ENCODE measurements at regions not wholly inside any gene's neighbourhood (a gene's known extent, or its start where the extent isn't known, plus 50 kb on each side); places are given as distances from the start of the nearest gene placed in this dataset.

DNA sequence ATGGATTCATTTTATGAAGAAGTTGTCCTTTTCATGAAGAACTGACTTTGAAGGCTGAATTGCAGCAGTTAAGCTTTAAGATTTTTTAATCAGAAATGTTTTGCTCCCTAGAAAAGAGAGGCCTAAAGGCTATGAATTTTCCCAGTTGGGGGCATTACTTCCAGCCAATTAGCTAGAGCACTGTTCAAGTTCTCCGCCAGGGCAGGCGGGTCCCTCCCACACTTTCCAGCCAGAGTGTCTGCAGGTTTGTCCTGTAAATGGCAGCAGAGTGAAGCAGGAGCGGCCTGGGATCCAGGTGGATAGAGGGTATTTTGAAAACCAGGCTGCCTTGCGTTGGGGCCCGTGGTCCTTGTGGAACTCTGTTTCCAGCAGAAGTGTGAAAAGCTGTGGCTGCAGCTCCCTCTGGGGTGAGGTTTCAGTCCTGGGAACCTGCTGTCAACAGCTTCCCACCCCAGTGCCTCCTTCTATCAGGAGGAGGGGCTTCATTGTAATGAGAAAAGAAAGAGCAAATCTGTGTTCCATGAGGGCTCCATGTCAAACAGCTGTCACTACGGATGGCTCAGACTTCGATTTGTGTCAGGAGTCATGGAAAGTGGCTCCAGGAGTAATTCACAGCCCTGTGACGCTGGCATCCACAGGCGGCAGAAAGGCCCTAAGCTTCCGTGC, 210.7 kb upstream of the TMEM132C start:
- no peak for DNase-seq

DNA sequence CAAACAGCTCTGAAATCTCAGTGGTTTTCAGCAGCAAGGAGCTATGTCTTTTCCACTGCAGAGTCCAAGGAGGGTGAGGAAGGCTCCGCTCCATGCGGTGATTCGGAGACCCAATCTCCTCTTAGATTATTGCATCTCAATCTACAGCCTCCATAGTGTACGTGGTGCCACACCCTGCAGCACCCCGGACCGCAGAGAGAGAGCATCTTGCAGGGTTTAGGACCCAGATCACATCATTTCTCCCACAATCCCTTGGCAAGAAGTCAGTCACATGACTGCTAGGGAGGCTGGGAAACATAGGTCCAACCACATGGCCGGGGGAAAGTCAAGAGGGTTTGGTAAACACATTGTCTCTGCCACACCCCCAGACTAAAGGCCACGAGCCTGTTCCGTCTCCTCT, 209.4 kb upstream of the TMEM132C start:
- no peak for DNase-seq

DNA sequence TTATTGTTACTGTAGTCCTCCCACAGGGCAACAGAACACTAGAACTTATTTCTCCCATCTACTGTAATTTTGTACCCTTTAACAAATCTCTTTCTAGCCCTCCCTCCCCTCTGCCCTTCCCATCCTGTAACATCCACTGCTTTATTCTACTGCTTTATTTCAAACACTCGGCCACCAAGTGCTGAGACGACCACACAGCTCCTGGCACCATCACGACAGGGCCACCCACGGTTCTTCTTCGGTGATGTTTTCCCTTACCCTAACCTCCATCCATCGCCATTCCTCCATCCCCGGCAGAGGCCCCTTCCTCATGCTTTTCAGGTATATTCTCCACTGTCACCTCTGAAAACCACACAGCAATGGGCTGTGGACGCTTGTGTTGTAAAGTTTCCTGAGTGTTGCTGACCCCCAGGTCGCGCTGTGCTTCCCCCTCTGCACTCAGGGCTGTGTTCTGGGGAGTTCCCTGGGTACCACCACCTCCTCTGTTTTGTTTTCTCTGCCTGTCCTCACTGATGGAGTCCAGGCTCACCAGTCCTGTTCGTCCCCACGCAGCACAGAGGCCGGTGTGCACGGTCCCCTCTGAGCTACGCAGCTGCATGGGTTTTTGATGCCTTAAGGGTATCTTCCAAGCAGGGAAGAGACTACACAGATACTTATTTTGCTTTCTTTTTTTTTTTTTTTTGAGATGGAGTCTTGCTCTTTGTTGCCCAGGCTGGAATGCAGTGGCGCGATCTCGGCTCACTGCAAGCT, 207.2 kb upstream of the TMEM132C start:
- DNase-seq = no peak

DNA sequence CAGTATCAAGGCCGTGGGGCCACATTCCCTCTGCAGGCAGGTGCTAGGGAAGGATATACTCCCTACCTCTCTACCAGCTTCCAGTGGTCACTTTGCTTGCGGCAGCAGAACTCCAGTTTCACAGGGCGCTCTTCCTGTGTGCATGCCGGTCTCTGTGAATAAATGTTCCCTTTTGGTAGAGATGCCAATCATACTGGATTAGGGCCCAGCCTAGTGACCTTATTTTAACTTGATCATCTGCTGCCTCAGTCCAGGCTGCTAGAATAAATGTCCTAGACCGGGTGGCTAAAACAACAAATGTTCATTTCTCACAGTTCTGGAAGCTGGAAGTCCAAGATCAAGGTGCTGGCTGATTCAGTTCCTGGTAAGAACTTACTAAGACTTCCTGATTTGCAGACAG, 198.8 kb upstream of the TMEM132C start:
- DNase-seq = no peak

DNA sequence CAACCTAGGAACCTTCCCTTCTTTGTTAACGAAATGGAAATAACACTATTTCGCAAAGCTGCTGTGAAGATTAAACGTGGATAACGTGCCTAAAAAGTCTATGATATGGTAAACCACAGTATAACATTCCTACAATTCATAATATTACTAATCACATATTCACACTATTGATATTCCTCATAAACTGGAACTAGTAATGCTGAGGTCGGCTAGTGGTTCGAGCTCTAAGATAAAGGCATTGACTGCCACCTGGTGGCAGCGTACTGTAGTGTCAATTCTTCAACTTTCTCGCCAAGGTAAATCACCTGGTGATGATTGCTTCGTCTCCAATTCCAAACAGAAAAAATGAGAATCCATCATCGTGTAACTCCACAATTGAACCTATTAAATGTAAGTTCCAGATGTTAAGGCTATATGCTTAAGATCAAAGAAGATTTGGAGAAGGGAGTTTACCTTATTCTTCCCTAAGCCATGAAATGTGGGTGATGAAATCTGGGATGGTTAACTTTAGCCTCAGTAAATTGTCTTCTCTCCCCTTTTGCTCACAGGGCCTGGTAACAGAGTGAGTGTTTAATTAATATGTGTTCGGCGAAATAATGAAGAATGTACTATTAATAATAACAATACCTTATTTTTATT, 197.5 kb upstream of the TMEM132C start:
- DNase-seq = no peak

DNA sequence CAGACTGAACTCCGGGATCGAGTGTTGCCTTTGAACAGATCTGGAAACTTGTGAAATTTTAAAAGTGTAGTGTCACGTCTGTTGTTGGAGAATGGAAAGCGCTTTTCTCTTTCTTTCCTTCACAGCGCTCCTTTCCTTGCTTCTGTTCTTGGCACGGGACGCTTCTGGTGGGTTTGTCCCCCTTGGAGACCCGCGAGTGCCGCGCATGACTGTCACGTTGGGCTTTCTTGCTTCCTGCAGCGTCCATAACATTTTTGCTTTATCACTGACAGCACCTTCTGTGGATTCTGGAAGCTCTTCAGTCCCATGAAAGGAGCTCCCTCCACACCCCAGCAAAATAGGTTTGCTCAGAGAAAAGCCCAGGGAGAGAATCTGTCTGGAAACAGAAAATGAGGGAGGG, 193.0 kb upstream of the TMEM132C start:
- no peak for DNase-seq

DNA sequence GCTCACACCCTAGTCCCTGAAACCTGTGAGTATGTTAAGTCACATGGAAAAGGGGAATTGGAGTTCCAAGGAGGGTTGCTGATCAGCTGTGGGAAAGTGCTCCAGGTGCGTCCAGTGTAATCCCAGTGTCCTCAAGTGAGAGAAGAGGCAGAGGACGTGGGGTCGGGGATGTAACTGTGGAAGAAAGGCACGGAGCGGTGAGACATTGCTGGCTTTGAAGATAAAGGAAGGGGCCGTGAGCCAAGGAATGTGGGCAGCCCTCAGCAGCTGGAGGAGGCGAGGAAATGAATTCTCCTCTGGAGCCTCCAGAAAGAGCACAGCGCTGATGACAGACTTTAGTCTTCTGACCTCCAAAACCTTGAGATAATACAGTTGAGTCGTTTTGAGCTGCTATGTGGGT, 191.6 kb upstream of the TMEM132C start:
- no peak for DNase-seq

DNA sequence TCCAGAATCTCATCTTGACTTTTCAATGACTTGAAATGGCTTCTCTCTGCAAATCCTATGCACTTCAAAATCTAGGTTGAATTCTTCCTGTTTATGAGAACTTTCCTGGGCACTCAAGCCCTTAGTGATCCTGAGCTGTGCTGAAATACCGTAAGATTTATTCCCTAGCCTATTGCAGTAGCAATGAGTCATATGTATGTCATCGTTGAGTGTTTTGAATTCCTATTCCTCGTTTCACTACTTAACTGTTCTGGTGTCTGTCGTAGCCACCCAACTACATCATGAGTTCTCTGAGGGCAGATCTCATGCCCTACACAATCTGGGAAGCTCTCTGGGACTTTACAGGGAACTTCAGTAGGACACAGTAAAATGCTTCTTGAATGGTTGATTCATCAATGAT, 190.8 kb upstream of the TMEM132C start:
- no peak for DNase-seq

DNA sequence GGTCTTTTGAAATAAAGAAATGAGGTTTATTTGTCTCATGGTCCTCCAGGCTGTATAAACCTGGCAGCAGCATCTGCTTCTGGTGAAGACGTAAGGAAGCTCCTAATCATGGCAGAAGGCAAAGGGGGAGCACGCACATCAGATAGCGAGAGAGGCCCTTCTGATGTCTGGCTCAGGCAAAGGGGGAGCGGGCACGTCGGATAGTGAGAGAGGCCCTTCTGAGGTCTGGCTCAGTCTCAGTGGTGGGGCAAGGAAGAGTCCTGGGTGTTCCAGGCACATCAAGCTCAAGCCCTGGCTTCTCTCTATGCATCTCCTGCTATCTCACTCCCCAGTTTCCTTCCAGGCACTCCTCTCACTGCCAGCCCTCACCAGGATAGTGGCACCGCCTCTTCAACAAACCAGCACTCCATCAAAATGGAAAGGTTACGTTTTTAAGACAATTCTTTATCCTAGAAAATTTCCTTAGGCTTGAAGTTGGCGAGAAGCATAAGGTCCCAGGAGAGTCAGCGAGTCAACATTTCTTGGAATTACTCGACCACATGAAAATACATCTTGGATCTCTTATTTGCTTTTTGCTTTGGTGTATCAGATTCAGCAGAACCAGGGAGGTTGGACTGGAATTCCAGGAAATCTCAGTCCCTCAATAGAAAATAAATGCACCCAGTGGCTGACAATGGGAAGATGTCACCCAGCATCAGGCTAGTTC, 189.6 kb upstream of the TMEM132C start:
- DNase-seq = no peak

DNA sequence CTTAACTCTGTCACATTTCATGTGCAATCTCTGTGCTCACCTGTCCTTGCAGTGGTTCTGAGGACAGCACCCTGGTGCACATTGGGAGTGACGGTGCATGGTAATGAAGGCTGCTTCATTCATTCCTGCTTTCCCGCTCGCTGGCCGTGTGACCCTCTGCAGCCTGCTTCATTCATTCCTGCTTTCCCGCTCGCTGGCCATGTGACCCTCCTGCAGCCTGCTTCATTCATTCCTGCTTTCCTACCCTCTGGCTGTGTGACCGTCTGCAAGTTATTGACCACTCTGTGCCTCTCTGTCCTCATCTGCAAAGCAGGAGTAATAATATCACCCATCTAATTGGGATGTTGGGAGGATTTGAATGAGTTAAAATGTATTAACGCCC, 189.1 kb upstream of the TMEM132C start:
- DNase-seq = no peak

DNA sequence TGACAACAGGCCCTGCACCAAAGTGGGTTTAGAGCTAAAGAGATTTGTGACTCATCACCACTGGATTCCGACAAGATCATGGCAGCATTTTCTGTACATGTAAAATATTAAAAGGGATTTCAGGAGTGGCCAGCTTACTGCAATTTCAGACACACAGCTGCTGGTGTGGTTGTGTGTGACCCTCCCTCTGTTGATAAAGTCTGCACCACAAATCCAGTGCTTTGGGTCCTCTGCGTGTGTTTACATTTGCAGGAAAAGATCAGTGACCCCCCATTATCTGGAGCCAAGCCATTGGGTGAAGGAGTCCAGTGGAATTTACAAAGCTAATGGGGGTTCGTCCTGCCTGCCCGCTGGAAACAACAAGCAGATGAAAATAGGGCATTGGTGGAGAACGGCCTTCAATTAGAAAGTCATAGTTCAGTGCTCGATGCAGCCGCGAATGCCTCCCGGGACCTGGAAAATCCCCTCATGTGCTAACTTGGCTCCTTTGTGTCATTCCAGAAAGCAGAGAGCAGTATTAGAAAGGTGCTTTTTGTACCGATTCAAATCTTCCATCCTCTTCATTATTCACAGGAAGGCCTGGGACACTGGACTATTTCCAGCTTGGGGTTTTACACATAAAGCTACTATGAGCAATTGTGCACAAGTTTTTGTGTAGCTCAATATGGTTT, 188.5 kb upstream of the TMEM132C start:
- no peak for DNase-seq

DNA sequence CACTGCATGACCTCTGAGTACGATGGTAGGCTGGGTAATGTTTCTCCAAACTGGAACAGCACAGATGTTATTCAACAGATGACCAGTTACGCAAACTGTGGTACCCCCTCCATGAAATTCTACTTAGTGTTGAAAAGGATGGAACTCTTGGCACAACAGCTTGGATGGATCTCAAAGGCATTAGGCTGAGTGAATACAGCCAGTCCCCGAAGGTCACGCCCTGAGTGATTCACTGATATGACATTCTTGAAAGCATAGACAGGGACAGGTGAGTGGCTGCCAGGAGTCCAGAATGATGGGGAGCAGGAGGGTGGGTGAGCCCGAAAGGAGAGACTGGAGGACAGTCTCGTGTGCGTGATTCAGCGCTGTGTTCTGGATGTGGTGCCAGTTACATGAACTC, 187.5 kb upstream of the TMEM132C start:
- DNase-seq = no peak

DNA sequence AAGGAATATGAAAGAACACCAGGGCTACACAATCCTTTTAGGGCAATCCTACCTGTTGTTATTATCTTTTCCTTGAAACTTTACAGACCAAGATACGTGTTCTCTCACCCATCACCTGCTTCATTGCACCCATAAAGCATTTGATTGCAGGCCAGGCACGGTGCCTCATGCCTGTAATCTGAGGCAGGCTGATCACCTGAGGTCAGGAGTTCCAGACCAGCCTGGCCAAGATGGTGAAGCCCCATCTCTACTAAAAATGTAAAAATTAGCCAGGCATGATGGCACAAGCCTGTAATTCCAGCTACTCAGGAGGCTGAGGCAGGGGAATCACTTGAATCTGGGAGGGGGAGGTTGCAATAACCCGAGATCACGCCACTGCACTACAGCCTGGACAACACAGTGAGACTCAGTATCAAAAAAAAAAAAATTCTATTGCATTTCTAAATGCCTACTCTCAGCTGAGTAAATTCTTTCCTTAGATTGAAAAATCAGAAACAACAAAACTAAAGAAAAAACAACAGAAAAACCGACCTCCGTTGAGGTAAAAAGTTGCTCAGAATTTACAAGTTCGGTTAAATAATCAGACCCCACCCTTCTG, 183.7 kb upstream of the TMEM132C start:
- no peak for DNase-seq

DNA sequence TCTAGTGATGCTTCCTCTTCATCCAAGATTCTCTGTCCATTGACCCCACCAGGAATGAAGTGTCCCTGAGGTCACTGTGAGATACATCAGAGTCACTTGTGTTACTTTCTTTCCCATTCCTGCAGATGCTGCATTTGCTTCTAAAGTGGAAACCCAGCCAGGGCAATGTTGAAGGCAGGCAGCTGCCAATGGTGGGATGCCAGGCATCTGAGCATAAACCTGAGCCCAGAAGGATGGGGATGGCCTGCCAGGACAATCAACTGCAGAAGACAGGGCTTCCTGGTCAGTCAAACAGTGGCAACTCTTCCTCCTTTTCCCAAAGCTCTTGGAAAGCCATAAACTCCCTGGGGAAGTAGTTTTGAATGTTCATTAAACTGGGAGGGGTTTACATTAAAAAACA, 178.0 kb upstream of the TMEM132C start:
- DNase-seq = no peak

DNA sequence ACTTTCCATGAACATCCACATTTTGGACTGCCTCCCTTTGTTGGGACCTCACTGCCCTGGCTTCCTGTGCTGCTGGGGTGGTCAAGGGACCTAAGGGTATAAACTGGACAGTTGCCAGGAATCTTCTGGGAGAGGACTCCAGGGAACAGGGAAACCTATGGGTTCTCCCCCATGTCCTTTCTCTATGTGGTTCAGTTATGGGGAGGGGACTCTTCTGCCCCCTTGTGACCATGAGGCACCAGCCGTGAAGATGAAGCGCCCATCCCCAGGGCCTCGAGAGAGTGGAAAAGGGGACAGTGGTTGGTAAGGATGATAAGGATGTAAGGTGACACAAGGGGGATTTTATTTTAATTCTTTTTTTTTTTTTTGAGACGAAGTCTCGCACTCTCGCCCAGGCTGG, 177.0 kb upstream of the TMEM132C start:
- DNase-seq = no peak

DNA sequence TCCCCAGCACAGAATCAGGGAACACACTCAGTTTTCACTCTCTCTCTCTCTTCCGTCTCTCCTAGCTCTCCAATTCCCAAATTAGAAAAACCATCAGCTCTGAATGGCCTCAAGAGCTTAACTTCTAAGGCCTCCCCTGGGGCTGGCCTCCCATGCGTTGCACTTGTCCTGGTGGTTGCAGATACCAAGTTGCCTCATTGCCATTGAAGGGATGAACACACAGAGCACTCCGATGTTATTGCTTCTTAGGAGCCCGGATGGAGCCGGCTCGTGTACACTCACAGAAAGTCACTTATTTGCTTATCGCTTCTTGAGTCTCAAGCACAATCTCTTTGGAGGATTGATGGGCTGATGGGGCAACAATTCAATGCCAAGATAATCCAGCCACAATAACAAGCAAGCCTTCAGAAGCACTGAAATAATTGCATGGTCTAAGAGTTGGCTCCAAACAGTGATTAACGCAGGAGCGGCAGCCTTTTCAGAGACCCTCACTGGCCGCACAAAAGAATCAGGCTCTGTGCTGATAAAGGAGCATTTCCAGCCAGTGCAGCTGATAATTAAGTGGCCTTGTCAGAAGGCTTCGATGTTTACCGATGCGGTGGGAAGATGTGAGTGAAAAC, 175.8 kb upstream of the TMEM132C start:
- DNase-seq = no peak

DNA sequence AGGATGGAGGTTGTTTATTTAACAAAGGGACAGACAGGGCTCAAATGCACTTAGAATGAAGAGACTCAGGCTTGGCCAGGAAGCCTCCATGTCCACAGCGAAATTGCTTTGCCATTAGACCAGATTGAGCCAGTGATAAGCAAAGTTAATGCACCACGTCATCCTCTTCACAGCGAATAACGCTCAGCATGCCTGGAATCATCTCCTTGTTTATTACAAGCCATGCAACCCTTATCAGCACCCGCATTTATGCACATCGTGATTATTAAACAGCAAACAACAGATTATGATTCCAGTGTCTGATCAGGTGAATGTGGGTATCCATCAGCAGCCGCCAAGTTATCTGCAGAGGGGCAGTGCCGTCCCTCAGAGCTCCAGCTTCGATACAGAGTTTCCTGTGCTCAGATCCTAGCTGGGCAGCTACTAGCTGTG, 175.0 kb upstream of the TMEM132C start:
- DNase-seq = no peak

DNA sequence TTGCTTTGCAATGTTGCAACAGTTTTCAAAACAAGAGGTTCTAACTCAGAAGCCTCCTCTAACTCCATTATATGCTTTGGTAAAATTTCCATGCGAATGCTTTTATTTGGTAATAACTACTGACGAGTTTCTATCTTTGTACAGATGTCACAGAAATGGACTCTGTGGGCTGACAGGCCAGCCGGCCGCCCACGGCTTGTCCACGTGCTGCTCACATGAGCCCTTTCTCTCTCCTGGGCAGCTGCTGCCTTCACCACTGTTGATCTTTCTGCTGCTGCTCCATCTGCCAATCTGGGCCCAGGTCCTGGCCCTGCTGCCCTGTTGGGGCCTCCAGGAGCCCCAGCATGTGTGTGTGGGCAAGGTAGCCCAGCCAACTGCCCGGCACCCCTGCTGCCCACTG, 168.2 kb upstream of the TMEM132C start:
- DNase-seq = no peak

DNA sequence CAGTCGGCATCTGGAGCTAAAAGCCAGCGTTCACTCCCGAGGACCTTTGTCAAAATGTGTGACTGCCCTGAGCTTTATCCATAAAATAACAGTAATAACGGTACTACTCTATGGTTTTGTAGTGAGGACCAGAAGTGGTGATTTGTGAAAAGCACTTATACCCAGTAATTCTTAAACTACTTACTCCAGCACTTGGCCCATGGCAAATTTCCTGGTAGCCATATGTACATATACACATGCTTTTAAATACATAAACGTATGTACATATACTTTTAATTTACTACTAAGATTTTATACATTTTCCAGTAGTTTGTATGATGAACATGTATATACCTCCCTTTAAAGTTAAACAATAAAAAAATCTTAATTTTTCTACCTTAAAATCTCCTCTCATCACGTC, 163.8 kb upstream of the TMEM132C start:
- no peak for DNase-seq

DNA sequence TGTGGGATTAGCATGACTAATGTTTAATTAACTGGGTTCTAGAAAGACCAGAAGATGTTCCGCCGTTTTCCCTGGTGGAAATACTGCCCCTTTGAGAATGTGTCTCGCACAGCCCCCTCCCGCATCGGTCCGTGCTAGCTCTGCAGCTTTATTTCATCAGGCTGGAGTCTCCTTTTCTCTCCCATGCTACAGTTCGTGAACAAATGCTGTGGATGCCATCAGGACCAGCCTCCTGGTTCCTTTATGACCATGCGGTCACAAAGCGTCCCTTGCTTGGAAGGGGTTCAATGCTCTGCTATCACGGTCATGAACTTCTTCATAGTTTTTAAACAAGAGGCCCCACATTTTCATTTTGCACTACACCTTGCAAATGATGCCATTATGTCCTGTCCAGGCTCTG, 157.7 kb upstream of the TMEM132C start:
- no peak for DNase-seq

DNA sequence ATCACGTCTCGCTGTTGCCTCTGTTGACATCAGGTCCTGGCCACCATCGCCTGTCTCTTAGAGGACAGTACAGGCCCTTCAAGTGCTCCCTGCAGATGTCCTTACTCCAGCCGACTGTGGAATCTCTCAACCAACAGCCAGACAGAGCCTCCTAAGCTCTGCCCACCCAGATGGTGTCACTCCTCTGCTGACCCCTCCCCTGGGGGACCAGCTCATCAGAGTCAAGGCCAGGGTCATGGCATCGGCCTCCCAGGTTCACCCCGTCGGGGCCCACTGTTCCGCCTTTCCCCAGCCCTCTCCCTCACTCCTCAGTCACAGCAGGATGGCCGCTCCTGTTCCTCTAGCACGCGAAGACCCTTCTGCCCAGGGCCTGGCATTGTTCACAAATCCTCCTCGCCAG, 157.3 kb upstream of the TMEM132C start:
- DNase-seq = no peak

DNA sequence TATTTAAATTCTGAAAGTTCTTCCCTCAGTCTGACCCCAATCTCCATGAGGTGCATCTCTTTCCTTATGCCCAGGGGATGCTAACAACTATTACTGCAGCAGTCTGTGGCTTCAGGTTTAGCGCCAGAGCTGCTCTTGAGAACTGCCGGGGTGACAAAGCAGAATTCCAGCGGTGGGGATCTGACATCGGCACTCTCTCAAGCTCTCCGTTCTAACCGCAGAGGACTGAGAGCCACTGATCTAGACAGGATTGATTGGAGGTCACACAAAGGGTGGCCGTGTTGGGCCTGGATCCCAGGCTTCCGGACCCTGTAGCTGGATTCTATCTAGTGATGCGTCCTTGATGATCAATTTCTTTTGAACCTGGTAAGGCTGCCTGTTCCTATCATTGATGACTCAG, 155.6 kb upstream of the TMEM132C start:
- DNase-seq = no peak
